ENCODE measurements at regions not wholly inside any gene's neighbourhood (a gene's known extent, or its start where the extent isn't known, plus 50 kb on each side); places are given as distances from the start of the nearest gene placed in this dataset.
"Not testable (repeated sequence)": the region's sequence is repeated elsewhere in the genome, so short reads cannot be mapped to it uniquely, and the experiment has no call there.

- not testable (repeated sequence) for FAIRE-seq
Measured at GRCh38 chr5:71822065-71822464, 103.0 kb downstream of the CARTPT start.

- no peak for FAIRE-seq
Measured at GRCh38 chr5:71825992-71826391, 106.9 kb downstream of the CARTPT start.

GRCh38 chr5:71828291-71829040, 109.4 kb downstream of the CARTPT start:
- FAIRE-seq, result no peak

GRCh38 chr5:71829206-71829605, 110.1 kb downstream of the CARTPT start:
- FAIRE-seq, result no peak

- no peak for FAIRE-seq
Measured at GRCh38 chr5:71830681-71831539, 111.8 kb downstream of the CARTPT start.

GRCh38 chr5:71832812-71833715, 114.0 kb downstream of the CARTPT start:
- FAIRE-seq, result no peak

- no peak for FAIRE-seq
Measured at GRCh38 chr5:71834601-71835000, 115.5 kb downstream of the CARTPT start.

GRCh38 chr5:71836084-71836483, 117.0 kb downstream of the CARTPT start:
- FAIRE-seq, result no peak

- FAIRE-seq, result no peak
Measured at GRCh38 chr5:71836559-71837112, 117.6 kb downstream of the CARTPT start.

GRCh38 chr5:71838286-71838685, 119.2 kb downstream of the CARTPT start:
- no peak for FAIRE-seq

GRCh38 chr5:71839096-71839884, 120.2 kb downstream of the CARTPT start:
- no peak for FAIRE-seq

GRCh38 chr5:71841107-71841506, 122.0 kb downstream of the CARTPT start:
- FAIRE-seq, result no peak

- no peak for FAIRE-seq
Measured at GRCh38 chr5:71843111-71843510, 124.0 kb downstream of the CARTPT start.

GRCh38 chr5:71844862-71845261, 125.8 kb downstream of the CARTPT start:
- no peak for FAIRE-seq

- FAIRE-seq, result no peak
Measured at GRCh38 chr5:71859515-71859914, 140.4 kb downstream of the CARTPT start.

GRCh38 chr5:71860048-71860447, 141.0 kb downstream of the CARTPT start:
- no peak for FAIRE-seq

- no peak for FAIRE-seq
Measured at GRCh38 chr5:71861682-71862081, 142.6 kb downstream of the CARTPT start.

- FAIRE-seq, result no peak
Measured at GRCh38 chr5:71862087-71862486, 143.0 kb downstream of the CARTPT start.

GRCh38 chr5:71862507-71863060, 143.5 kb downstream of the CARTPT start:
- no peak for FAIRE-seq

GRCh38 chr5:71864730-71865601, 145.9 kb downstream of the CARTPT start:
- FAIRE-seq, result no peak
